ENCODE measurements at regions not wholly inside any gene's neighbourhood (a gene's known extent, or its start where the extent isn't known, plus 50 kb on each side); places are given as distances from the start of the nearest gene placed in this dataset.

- DNase-seq: no peak
Measured at GRCh38 chr9:106283769-106284168, 579.2 kb upstream of the ZNF462 start.

GRCh38 chr9:106284296-106284695 lies 578.7 kb upstream of the ZNF462 start:
- DNase-seq: no peak

DNA sequence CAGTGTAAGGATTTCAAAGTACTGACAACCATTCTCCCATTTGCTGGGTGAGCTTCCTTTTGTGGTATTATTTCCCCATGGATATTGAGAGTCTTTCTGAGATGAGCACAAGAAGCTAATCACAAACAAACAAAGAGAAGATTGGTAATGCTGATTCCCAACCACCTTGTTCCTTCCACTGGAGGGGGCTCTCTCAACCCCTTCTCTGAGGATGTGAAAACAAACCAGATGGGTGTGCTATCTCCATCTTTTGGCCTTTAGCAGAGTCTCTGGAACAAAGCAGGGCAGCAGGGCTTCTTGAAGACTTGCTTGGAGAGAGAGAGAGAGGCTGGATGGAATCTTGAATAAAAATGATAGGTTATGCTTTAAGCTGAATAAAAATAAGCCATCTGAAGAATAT lies 576.7 kb upstream of the ZNF462 start:
- no peak for DNase-seq

- no peak for DNase-seq
Measured at GRCh38 chr9:106287091-106287631, 575.8 kb upstream of the ZNF462 start.

DNA sequence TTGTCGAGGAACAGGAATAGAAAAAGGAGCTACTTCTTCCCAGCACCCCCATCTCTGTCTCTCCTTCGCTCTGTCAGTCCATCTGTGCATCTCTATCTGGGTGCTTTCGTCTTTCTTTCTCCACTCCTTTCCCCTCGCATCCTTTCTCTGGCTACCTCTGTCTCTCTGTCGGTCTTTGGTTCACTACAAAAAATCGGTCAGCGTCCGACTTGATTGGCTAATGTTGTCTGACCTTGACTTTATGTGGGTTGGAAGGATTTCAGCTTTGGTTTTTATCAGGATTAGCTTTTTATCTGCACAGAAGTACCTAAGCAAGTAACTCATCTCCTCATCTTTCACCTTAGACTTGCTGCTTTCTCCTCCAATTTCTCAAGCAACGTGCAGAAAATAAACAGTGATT lies 575.2 kb upstream of the ZNF462 start:
- DNase-seq: no peak

GRCh38 chr9:106288689-106289088 lies 574.3 kb upstream of the ZNF462 start:
- no peak for DNase-seq

GRCh38 chr9:106291786-106292185 lies 571.2 kb upstream of the ZNF462 start:
- DNase-seq: no peak

GRCh38 chr9:106296426-106296825 lies 566.5 kb upstream of the ZNF462 start:
- no peak for DNase-seq

GRCh38 chr9:106298997-106299396 lies 564.0 kb upstream of the ZNF462 start:
- DNase-seq: no peak

- no peak for DNase-seq
Measured at GRCh38 chr9:106304401-106304920, 558.5 kb upstream of the ZNF462 start.

DNA sequence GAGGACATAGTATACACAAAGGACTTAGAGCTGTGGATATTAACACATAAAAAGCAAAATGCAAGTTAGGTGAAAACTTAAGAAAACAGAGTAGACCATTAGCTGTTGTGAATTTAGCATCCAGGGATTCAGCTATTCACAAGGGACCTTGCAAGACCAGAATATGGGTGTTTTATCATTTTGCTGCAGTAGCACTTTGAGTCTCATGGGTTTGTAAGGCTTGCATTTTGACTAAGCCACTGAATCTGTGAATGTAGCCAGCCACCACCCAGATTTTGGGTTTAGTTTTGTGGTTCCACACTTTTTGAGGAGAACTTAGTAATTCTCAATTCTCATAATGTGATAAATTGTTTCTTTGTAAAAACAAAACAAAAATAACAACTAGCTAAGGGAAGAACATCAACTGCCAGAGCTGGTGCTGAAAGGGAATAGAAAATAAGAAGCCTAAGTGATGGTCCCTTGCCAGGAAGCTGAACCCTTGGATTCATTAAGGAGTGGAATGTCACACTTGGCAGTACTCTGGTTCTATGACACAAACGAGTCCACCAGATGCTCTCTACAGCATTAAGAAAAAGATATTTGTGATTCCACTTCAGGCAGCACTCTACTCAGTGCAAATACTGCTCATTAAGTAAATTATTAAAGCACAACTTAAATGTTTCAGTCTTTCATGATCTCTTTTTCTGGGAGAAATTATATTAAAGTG lies 557.4 kb upstream of the ZNF462 start:
- DNase-seq: no peak

GRCh38 chr9:106307670-106308069 lies 555.3 kb upstream of the ZNF462 start:
- DNase-seq: no peak

GRCh38 chr9:106309925-106310324 lies 553.0 kb upstream of the ZNF462 start:
- DNase-seq: no peak

DNA sequence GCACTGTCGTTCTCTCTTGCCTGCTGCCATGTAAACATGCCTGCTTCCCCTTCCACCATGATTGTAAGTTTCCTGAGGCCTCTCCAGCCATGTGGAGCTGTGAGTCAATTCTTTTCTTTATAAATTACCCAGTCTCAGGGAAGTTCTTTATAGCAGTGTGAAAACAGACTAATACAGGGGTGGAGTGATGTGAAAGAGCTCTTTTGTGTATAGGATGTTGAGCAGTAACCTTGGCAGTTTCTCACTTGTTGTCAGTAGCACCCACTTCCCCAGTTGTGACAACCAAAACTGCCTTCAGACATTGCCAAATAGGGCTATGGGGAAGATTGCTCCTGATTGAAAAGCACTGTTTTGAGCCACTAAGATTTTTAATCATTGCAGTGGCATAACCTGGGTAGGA lies 552.2 kb upstream of the ZNF462 start:
- DNase-seq: no peak

DNA sequence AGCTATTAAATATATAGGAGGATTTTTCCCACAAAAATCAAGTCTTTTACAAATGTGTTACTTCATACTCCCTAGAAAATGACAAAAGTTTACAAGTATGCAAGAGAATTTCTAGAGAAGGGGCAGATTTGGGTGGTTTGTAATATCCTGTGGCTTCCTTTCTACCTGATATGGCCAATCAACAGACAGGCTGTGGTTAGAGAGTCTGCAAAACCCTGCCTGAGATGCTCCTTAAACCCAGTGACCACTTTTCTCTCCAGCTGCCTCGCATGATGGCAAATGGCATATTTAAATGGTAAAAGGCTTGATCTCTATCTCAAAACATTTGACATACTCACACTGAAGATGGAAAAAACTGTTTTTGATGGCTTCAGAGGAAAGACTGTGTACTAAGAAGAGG lies 550.1 kb upstream of the ZNF462 start:
- DNase-seq: no peak

DNA sequence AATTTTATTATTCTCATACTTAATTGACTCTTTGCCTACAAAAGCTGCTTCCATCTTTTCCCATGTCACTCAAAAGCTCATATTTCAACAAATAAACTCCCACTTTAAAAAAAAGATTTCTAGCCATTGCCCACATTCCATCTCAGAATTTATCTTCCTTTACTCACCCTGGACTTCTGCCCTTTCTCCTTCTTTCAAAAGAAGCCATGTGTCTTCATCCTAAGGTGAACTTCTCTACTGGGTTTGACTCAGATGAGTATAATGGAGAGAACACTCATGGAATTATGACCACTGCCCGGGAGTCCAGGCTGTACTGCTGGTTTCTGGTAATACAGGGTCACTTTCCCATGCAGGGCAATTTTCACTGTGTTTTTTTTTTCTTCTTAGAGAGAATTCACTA lies 548.5 kb upstream of the ZNF462 start:
- no peak for DNase-seq

- no peak for DNase-seq
Measured at GRCh38 chr9:106321394-106322180, 541.4 kb upstream of the ZNF462 start.

DNA sequence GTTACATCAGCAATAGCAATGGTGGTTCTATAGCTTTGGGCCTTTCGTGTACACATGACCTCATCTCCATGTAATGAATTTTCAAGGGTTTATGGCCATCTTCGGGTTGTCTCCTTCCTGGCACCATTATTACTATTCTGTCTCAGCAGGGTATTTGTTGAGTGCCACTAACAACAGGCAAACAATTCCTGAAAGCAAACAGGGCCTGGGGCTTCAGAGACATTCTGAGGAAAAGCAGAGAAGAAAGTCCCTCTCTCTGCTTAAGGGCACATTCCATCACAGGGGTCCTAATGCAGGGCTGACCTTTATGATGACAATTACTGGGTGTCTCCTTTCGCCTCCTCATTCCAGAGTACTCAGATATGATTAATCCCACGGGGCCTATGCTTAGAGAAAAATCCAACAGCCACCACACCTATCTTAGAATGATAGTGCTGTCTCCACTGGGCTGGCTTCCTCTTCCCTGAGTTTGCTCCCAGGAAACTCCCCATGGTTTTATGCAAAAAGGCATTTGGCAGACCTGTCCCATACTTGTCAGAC lies 540.2 kb upstream of the ZNF462 start:
- DNase-seq: no peak

- no peak for DNase-seq
Measured at GRCh38 chr9:106324053-106324585, 538.8 kb upstream of the ZNF462 start.

- DNase-seq: no peak
Measured at GRCh38 chr9:106324591-106325280, 538.2 kb upstream of the ZNF462 start.

GRCh38 chr9:106326493-106326892 lies 536.5 kb upstream of the ZNF462 start:
- no peak for DNase-seq

DNA sequence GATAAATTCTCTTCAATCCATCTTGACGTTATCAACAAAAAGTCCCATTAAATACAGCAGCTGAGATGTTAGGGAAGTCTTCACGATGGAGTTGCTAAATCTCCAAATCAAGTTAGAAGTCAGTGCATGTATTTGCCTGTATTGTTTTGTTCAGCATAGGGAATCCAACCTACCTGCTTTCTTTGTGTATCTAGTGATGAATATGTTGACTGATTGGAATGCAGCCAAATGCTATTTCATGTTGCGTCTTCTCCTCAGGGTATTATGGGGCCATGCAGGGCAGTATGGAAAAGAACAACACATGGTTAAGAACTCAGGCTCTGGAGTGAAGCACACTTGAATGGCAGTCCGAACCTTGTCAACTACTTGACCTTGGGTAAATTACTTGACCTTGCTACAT lies 529.5 kb upstream of the ZNF462 start:
- DNase-seq: no peak

DNA sequence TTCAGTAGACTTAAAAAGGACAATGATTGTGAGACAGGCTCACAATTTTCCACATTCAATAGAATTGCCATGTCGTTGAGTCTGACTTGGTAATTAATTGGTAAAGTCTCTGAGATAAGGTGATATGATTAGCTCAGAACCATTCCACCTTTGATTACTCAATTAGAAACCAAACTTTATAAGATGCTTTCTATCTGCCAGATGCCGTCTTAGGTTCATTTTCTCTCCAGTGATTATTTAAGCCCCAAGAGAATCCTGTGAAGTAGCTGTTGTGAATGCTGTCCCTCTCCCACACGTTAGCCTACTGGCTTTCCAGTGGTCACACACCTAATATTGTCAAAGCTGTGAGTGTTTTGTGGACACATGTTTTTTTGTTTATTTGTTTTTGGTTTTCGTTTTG lies 528.9 kb upstream of the ZNF462 start:
- DNase-seq: no peak
